ENCODE measurements at regions not wholly inside any gene's neighbourhood (a gene's known extent, or its start where the extent isn't known, plus 50 kb on each side); places are given as distances from the start of the nearest gene placed in this dataset.

DNA sequence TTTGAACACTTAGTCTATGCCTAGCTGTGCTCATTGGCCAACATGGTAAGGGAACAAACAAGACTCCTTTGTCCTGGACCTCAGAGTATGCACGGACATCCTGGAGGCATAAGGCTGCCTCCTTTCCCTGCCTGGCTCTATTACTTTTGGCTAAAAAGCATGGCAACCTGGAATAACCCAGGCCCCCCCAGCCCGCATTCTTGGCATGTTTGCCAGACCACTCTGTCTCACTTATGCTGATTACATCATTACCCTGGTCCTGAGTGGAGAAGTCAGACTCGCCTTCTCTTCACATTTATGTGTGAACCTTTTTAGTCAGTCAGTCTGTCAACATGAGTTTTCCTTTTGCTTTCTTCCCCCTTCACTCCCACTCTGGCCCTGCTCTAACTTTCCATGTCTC is 58.0 kb upstream of the ELK3 start:
- no peak for DNase-seq

DNA sequence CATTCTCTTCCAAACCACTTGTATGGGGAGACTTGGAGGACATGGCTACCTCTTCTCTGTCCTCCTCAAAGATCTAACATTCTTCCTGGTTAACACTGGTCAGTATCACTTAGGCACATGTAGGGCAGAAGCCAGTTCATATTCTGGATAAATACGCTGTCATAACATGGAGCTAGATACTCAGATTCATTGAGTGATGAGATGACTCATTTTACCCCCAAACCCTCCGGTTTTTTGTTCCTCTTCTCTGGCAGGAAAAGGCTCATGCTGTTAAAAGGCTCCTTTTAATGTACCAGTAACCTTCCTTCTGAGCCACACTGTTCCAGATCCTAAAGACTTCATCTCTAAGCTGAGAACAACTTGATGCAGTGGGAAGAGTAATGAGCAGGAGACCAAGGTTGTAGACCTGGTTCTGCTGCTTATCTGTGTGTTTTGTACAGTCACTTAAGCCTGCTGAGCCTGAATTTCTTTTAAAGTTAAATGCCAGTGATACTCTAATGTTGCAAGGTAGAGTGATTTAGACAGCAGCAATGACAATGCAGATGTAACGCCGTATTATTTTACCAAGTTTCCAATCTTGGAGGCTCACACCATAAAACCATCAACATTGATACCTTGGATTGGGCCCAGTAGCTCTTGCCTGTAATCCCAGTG is 57.3 kb upstream of the ELK3 start:
- no peak for DNase-seq

DNA sequence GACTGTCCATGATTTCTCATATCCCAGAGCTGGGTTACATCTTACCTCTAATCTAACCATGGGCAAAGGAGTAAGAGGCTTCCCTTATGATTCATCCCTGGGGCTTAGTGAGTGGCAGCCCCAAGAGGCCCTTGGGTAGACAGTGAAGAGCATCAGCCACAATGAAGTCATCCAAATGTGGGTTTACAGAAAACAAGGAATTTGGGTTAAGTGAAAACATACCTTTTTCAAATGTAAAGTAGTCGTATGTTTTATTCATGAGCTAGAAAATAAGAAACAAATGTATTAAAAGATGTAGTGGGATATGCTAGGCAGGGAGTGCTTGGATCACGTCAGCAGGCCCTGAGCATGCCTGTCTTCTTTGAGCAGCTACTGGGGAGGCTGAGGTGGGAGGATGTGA is 54.0 kb upstream of the ELK3 start:
- DNase-seq = no peak

DNA sequence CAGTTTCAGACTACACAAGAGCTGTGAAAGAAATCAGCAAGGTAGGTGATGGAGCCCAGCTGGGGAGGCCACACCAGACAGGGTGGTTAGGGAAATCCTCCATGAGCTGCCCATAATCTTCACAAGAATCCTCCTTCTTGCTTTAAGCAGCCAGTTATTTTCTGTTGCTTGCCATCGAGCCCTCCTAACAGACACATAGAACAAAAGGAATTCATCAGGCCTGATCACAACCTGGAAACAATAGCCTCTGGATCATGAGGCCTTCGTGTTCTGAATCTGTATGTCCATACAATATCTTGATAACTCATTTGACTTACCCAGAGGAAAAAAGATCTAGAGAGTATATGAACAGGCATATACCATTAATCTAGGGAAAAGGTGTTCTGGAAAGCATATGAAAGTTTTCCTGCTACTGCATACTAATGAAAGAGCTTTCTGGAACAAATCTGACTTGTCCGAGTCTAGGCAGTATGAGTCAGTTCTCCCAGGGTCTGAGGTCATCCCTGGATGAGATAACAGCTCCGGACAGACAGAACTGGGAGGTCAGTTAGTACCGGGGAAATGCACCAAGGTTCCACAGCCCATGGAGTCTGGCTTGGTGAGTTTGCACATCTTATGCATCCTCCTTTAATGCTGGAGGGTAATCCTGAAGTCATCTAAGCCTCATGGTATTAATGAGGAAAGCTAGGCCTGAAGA is 52.8 kb upstream of the ELK3 start:
- no peak for DNase-seq

DNA sequence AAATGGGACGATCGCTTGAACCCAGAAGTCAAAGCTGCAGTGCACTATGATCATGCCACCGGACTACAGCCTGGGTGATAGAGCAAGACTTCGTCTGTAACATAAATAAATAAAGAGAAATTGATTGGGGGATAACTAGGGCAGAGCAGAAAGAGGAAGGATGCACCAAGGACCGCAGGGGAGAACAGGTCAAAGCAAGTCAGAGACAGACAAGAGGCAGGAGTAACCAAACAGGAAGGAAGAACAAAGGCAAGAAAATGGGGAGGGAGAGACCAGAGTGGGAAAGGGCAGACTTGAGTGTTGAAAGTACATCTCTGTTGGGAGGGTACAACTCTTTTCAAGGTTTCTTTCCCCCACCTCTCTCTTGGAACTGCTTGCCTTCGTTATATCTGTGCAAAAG is 50.8 kb upstream of the ELK3 start:
- no peak for DNase-seq

DNA sequence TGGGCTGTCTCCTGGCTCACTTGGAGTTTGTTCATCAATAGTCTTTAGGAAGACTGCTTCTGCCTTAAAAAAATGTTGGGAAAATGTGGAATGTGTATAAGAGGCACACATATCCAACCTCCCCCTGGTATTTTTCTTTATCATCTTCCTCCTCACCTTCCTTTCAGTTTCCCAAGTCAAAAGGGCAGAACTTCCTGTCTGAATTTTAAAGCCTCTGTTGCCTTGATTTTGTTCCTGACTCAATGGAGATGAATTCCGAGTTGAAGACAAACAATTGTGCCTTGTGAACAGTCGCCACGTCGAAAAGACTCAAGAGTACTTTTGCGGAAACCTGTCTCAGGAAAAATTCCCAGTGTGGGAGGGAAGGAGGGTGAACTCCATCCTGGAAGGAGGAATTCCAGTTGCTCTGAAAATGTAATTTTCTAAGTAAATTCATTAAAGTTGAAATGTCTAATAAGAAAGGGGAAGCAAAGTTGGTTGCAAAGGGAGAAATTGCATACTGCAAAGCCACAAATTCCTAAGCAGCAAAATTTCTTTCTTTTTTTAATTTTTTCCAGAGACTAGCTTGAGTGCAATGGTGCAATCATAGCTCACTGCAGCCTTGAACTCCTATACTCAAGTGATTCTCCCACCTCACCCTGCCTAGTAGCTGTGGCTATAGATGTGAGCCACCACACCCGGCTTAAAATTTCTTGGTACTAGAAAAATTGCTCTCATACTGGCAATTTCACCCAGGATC is 50.2 kb upstream of the ELK3 start:
- DNase-seq = no peak
